Stimulated activated CD4-positive, alpha-beta T cell treated with anti-CD3 and anti-CD28 coated beads, Interleukin-15, amount 100 ng/mL, for 24 hours (primary cell): ENCODE measurements at regions not wholly inside any gene's neighbourhood (a gene's known extent, or its start where the extent isn't known, plus 50 kb on each side); places are given as distances from the start of the nearest gene placed in this dataset.

Experiments
- DNase-seq: peaks from one replicate; pipeline ENCODE4 v3.0.0-alpha.2; 2020

DNA sequence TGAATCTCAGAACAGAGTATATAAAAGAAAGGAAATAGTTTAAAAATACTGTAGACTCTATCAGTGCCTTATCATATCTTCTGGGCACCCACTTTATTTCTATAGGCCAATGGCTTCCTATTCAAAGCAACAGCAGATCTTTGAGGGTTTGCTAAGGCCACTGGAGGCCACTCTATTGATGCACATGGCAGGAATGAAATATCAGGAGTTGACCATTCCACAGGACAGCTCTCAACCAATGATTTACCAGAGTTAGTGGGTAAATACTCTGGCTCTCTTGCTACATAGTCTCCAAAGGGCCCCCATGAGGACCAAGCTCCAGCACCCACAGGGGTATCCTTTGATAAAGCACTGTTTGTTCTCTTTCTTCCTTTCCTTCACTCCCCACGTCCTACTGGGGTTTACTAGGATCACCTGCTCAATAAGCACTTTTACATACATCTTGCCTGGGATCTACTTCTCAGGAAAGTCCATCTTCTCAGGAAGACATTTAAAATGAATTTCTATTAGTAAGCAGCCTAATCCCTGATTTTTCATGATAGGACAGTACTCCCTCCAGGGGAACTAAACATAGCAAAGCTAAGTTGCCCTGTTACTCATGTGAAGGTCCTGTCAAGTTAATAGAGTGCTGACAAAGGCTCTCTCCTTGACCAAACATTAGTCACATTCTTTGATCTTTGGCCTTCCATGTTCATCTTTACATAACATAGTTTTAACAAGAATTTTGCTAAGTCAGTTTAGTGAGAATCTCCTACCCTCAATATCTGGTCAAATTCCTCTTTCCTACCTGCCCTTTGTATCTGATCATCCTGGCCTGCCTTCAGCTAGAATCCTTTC, 459.7 kb downstream of the GRXCR1 start:
- no peak for DNase-seq

DNA sequence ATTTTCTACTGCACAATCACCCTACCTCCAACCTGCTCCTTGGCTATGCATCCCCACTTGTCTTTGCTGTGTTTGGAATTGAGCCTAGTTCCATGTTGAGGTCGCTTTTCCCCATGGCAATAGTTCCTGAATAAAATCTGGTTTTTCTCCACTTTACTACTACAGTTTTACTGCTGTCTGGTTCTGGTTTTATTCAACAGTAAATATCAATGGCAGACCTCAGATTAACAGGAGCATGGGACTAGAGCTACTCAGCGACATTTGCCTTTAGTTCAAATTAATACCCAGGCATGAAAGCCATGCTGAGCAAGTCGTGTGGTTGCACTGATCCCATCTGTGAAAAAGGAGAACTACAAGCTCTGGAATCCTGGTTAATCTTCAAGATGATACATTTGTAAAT, 460.3 kb downstream of the GRXCR1 start:
- no peak for DNase-seq

DNA sequence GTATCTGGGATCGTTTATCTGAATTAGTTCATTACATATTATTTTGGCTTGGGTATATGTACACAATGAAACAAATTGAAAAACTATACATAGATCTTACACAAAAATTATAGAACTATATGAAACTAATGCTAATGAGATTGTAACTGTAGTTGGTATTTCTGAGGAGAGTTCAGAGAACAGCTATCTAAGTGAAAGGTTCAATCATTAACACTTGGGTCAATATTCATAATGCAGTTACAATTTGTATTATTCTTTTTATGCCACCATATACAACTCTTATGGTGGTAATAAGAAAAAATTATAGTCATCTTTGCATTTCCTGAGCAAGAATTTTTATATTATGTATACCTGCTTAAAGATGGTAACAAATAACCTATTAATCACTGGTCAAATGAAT, 461.0 kb downstream of the GRXCR1 start:
- no peak for DNase-seq

DNA sequence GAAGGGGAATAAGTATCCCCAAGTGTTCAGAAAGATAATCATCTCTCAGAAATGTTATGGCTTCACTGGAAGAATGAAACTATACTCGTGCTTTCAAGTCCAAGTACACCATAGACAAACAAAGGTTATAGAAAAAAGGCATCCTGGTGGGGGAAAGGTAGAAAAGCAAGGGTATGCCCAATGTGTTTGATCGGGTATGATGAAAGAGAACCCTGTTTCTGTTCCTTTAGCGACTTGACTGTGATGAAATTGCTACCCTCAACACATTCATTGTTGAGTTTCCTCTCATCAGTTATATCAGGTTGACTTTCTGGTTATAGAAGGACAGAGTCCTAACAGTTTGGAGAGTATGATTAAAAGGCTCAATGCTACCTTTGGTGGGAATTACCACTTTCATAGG, 464.3 kb downstream of the GRXCR1 start:
- no peak for DNase-seq

DNA sequence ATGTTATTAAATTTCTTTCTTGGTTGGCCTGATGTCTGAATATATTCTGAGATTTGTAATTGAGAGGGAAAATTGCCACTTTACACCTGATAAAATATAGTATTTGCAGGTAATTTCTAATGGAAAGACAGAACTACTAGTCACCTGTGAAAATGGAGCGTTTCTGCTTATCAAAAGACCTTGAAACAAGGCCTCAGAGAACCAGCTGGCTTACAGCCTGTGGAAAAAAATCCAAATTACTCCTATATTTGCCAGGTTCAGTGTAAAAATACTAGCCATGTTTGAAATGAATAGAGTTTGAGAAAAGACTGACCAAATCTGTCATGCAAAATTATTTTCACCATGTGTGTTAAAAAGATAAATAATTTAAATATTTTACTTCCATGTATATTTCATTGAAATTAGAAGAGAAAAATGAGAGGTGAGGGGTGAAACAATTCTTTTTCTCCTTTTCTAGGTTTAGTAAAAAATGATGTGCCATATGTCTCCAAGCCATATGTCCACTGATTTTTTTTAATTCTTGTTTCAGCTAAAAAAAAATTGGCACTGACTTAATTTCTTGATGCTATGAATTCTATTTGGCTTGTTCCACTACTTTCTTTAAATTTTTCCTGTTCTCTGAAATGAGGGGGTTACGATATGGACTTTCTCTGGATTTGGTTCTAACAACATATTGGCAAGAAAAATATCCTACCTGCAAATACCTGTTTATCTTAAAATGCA, 464.9 kb downstream of the GRXCR1 start:
- DNase-seq = no peak

DNA sequence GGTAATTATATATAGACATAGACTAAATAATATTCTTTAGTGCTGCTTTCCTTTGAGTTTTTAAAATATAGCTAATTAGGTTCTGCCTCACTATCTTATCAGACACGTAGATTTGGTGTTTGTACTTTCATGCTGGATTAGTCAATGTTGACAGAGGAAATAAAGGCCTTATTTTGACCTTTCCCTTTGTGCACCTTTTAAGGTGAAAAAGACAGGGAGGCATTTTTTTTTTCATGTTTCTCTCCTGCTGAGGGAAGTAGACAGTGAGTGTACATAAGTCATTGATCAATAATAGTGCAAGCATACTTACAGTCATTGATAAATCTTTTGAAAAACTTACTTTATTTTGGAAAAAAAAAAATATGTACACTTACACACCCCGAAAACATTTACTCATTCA, 467.8 kb downstream of the GRXCR1 start:
- no peak for DNase-seq

DNA sequence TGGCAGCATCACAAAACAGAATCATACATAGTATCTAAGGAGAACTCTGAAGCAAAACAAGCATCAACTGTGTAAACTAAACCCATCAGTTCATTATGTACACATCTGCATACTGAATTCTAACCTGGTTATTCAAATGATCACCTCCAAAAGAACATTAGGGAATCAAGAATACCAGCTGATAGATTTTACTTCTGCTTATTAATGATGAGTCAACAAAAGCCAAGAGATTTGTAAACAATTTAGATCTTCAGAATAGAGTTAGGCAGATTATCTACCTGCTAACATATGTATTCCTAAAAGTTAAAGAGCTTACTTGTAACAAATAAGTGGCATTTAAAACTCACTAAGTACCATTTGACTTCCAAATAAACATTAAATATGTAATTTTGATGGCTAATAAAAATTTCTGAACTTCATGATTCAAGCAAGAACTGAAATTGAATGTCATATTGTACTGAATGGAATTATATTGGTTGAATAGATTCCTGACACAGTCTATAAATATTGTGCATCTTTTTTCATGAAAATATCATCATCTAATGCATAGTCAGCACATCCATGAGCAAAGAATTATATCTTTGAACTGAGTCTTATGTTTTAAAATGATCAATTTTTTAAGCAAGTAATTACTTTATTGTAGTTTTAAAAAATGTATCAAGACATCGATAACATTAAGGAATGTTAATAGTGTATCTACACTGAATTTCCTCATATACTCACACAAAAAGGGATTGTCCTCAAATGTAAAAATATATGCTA, 470.5 kb downstream of the GRXCR1 start:
- no peak for DNase-seq

DNA sequence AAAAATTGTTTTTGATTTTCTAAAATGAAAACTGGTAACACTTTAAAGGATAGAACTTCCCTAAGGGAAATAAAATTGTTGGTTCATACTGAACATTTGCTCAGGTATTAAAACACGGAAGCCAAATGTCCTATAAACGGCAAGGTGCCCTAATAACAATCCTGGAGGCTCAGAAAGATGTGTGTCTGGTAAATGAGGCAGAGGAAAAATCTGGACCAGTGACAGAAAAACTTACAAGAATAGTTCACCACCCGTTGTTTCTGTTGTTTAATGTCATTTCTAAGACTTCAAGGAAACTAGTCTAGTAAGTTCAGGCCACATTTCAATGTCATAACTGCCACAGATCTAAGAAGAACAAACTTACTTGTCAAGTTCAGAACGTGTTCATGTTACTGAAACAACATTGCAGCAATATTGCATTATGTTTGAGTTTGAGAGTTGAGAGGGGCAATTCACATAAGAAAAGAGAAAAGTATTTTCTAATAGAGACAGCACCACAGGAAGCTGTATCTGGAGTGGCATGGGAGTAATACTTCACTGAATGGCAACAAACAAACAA, 476.6 kb downstream of the GRXCR1 start:
- no peak for DNase-seq

DNA sequence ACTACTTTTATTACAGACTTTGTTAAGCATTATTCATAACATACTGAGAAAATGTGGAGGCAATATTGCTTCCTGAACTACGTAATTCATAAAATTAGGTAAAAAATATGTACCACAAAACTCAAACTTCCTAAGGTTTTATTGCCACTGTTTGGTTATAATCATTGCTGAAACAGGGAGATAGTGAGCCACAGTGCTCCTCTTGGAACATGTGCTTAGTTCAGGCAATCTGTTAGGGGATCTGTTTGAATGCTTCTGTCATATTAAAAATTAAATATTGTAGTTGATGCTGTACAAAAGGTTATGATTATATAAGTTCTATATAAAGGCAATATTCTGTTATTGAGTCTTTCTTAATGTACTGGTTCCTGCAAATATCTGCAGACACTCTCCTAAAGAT, 480.7 kb downstream of the GRXCR1 start:
- no peak for DNase-seq

DNA sequence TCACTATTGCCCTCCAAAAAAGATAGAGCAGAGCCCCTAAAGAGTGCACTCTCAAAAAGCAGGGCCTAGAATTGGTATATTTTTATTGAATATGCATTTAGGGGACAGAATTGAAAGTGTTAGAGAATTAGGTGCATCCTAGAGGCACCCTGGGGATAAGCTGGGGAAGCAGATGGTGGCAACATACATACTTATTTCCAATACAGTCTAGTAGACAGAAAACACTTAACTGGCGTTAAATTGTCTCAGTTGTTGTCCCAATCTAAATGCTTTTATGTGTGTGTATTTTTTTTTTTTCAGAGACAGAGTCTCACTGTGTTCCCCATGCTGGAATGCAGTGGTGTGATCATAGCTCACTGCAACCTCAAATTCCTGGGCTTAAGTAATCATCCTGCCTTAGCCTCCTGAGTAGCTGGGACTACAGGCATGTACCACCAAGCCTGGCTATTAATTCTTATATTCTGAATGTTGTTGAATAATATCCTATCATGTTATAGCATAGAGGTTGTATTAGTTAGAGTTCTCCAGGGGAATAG, 481.8 kb downstream of the GRXCR1 start:
- no peak for DNase-seq

DNA sequence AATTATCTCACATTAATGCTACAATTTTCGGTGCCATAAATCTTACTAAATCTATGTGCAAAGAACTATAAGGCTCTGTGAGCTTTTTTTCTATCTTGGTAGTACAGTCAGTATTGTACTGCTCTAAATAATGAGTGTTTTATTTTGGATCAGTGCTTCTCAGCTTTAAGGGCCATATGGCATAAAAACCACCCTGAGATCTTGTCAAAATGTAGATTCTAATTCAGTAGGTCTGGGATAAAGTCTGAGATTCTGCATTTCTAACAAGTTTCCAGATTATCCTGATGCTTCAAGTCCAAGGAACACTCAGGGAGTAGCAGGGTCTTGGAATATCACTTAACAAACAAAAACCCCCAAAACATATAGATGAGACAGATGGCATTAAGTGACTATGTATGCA, 486.5 kb downstream of the GRXCR1 start:
- no peak for DNase-seq

DNA sequence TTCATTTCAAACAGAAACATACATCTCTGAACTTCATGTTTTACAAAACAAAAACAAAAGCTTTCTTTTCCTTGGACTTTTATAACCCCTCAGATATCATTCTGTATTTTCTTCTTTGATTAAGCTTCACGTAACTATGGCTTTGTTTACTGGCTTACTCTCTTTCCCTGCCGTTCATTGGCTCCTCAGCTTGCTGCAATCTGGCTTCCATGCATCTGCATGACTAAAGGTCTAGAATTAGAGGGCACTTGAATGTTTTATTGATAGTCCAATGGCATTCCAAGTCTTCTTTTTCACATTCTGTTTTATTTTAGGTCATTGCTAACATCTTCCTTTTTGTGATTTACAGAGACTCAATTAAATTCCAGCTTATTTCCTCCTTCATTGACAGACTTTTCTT, 487.6 kb downstream of the GRXCR1 start:
- DNase-seq = no peak

DNA sequence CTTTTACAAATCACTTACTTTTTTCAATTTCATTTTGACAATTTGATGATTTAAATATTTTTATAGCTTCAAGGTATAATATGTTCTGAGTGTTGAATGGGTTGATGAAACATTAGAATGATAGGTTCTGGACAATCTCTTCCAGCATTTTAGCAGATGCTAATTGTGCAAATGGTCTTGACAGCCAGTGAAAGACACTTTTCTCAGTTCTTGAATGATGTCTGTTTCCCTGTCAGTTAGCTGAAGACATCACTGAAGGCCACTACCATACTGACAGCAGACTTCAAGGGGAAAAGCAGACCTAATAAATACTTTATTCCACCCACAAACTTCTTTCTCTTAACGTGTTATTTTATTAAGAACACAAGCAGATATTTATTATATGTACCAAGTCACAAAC, 498.6 kb downstream of the GRXCR1 start:
- DNase-seq = no peak

DNA sequence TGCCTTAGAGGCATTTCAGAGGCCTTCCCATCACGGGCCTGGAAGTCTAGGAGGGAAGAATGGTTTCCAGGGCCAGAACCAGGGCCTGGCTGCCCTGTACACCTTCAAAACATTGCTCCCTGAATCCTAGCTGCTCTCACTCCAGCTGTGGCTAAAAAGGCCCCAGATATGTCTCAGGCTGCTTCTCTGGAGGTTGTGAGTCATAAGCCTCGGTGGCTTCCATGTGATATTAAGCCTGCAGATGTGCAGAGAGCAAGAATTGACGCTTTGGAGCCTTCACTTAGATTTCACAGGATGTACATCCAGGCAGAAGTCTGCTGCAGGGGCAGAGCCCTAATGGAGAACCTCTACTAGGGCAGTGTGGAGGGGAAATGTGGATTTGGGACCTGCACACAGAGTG, 502.5 kb downstream of the GRXCR1 start:
- no peak for DNase-seq

DNA sequence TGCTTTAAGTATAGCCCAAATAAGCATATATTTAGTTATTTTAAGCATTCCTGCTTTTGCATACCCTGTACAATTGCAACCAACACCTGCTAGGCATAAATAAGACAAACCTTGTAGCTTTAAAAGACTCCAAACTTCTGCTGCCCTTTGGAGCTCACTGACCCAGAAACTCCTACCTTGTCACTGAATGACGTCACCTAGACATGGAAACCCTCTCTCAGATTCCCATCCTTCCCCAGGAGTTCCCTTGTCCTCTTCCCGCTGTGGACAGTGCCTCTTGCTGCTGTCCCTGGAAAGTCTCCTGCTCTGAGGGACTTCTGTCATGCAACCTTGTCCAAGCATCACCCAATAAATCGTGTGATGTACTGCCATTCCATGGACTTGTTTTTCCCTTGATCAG, 507.2 kb downstream of the GRXCR1 start:
- no peak for DNase-seq

DNA sequence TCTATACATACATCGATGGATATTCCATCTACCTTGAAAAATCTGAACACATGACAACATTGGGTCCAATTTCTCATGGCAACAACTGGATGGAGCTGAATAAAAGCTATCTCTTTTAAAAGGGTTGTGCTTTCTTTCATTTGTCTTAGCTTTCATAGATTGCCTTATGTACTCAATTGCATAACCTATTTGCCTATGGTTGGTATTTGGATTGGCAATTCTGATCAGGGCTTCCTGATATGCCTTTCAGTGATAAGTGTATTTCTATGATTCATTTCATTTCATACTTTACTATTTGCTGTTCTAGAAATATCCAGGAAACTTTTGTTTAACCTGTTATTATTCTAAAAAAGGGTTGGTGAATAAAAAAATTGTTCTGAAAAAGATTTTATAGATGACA, 509.9 kb downstream of the GRXCR1 start:
- no peak for DNase-seq

DNA sequence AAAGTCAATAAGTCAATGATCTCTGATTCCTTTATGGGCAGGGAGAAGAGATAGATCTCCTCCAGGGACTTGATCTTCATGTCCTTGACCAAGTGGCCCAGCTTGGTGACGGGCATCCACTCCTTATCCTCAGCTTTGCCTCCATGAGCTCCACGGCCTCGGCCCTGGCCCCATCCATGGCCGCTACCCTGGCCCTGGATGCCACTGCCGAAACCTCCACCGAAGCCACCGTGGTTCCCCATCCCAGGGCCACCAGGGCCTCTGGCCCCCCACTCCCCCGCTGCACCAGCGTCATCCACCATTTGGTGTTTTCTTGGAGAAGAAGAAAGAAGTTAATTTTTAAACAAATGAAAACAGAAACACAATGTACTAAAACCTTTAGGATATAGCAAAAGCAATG, 518.1 kb downstream of the GRXCR1 start:
- DNase-seq = no peak

DNA sequence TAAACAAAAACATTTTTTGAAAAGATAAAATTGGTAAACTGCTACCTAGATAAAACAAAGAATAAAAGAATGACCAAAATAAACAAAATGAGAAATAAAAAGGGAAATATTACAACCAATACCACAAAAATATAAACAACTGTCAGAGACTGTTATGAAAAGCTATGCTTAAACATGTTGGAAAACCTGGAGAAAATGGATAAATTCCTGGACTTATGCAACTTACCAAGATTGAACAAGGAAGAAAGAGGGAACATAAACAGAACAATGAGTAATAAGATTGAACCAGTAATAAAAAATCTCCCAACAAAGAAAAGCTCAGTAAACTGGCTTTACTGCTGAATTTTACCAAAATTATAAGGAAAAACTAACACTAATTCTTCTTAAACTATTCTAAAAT, 518.7 kb downstream of the GRXCR1 start:
- DNase-seq = no peak

DNA sequence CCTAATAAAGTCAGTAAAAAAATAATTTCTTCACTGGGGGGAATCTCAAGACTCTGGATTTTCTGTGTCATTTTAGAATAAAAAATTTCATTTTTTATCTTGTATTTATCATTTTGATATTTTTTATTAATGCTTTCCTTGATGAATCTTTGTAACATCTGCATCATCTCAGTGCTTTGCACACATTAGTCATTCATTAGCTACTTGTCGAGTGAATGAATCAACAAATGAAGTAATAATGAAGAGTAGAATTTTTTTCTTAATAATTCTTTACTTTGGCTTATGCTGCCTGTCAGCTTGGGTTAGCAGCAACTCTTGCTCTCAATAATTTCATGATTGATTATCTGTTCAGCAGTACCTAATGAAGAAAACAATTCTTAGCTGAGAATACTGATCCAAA, 530.8 kb downstream of the GRXCR1 start:
- DNase-seq = no peak

DNA sequence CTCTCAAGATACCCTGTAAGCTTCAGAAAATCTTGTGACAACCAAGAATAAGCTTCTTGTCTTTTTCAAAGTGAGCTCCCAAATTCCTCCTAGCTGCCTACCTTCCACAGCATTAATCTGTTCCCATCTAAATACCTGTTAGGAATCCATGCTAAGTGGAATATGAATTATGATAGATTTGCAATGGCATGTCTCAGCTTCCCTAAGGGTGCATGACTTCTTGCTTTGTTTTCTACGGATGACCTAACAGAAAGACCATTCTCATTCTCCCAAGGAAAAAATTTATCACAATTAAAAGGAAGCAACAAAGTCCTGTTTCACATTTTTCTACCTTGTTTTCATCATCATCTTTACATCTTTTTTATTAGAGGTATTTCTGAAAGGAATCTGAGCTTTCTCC, 532.7 kb downstream of the GRXCR1 start:
- no peak for DNase-seq

DNA sequence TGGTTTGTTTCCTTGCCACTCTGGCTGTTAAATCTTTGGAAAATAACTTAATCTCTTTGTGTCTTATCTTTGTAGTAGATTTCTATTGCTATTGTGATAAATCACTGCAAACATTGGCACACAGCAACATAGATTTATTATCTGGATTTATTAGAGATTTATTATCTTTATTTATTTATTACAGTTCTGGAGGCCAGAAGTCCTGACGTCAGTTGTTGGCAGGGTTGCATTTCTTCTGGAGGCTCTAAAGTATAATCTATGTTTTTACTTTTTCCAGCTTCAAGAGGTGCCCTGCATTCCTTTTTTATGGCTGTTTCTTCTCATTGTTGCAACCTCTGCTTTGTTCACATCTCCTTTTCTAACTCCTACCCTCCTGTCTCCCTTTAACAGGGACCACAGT, 542.8 kb downstream of the GRXCR1 start:
- no peak for DNase-seq

DNA sequence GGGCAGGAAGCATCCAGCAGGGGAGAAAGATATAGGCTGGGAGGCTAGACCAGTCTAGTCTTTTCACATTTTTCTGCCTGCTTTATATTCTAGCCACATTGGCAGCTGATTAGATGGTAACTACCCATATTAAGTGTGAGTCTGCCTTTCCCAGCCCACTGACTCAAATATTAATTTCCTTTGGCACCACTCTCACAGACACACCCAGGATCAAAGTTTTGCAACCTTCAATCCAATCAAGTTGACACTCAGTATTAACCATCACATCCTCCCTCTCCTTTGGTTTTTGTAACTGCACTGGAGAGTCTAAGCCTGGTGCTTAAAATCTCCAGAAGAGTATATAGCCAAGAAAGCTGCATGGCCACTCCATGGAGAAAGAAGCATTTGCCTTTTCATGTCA, 560.4 kb downstream of the GRXCR1 start:
- peak; percentile 2 for DNase-seq

DNA sequence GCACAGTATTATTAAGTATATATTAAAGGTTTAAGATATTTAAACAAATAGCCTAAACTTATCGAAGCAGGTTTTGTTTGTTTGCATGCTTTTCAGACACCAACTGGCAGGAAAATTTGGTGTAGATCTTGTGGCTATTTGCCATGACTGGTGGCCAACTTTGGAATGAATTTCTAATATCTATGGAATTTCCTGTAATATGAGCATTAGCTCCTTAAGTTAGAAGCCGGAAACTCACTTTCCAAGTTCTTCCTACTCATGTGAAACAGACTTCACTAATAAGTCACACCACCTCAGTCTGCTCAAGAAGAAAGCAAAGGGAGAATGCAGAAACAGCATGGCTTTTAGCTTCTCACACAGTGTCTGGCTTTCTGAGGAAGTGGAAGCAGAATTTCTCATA, 563.9 kb downstream of the GRXCR1 start:
- no peak for DNase-seq
